ENCODE measurements at regions not wholly inside any gene's neighbourhood (a gene's known extent, or its start where the extent isn't known, plus 50 kb on each side); places are given as distances from the start of the nearest gene placed in this dataset.

GRCh38 chr5:164608507-164608906 is 1103.1 kb downstream of the MAT2B start:
- no peak for DNase-seq (ENCODE audit: low read depth, low spot score)
- in situ Hi-C loops (cut with HindIII; ENCODE audit: low pct_unique_long_range_greater_than_20kb, low sequenced_read_pairs): no loop called here

- in situ Hi-C loops (cut with HindIII; ENCODE audit: low pct_unique_long_range_greater_than_20kb, low sequenced_read_pairs): no loop called here
- no peak for DNase-seq (ENCODE audit: low read depth, low spot score)
Observed at GRCh38 chr5:164610374-164610773, 1105.0 kb downstream of the MAT2B start.

- in situ Hi-C loops (cut with HindIII; ENCODE audit: low pct_unique_long_range_greater_than_20kb, low sequenced_read_pairs): no loop called here
Observed at GRCh38 chr5:164614707-164615106, 1109.3 kb downstream of the MAT2B start.

GRCh38 chr5:164617290-164617689 is 1111.9 kb downstream of the MAT2B start:
- in situ Hi-C loops (cut with HindIII; ENCODE audit: low pct_unique_long_range_greater_than_20kb, low sequenced_read_pairs): no loop called here
- DNase-seq (ENCODE audit: low read depth, low spot score): no peak

More at GRCh38 chr5:164614707-164615106, 1109.3 kb downstream of the MAT2B start:
- no peak for DNase-seq (ENCODE audit: low read depth, low spot score)

GRCh38 chr5:164627021-164627420 is 1121.6 kb downstream of the MAT2B start:
- DNase-seq (ENCODE audit: low read depth, low spot score): no peak
- in situ Hi-C loops (cut with HindIII; ENCODE audit: low pct_unique_long_range_greater_than_20kb, low sequenced_read_pairs): no loop called here

- in situ Hi-C loops (cut with HindIII; ENCODE audit: low pct_unique_long_range_greater_than_20kb, low sequenced_read_pairs): no loop called here
- no peak for DNase-seq (ENCODE audit: low read depth, low spot score)
Observed at GRCh38 chr5:164636456-164636855, 1131.0 kb downstream of the MAT2B start.

GRCh38 chr5:164637931-164638521 is 1132.6 kb downstream of the MAT2B start:
- DNase-seq (ENCODE audit: low read depth, low spot score): no peak
- in situ Hi-C loops (cut with HindIII; ENCODE audit: low pct_unique_long_range_greater_than_20kb, low sequenced_read_pairs): no loop called here

- DNase-seq (ENCODE audit: low read depth, low spot score): no peak
- in situ Hi-C loops (cut with HindIII; ENCODE audit: low pct_unique_long_range_greater_than_20kb, low sequenced_read_pairs): no loop called here
Observed at GRCh38 chr5:164649266-164649665, 1143.8 kb downstream of the MAT2B start.

GRCh38 chr5:164650427-164650826 is 1145.0 kb downstream of the MAT2B start:
- DNase-seq (ENCODE audit: low read depth, low spot score): no peak
- in situ Hi-C loops (cut with HindIII; ENCODE audit: low pct_unique_long_range_greater_than_20kb, low sequenced_read_pairs): no loop called here

GRCh38 chr5:164651546-164652275 is 1146.3 kb downstream of the MAT2B start:
- no peak for DNase-seq (ENCODE audit: low read depth, low spot score)
- in situ Hi-C loops (cut with HindIII; ENCODE audit: low pct_unique_long_range_greater_than_20kb, low sequenced_read_pairs): no loop called here

GRCh38 chr5:164652276-164652660 is 1146.8 kb downstream of the MAT2B start:
- in situ Hi-C loops (cut with HindIII; ENCODE audit: low pct_unique_long_range_greater_than_20kb, low sequenced_read_pairs): no loop called here
- no peak for DNase-seq (ENCODE audit: low read depth, low spot score)

- DNase-seq (ENCODE audit: low read depth, low spot score): no peak
- in situ Hi-C loops (cut with HindIII; ENCODE audit: low pct_unique_long_range_greater_than_20kb, low sequenced_read_pairs): no loop called here
Observed at GRCh38 chr5:164663198-164663989, 1158.0 kb downstream of the MAT2B start.

- DNase-seq (ENCODE audit: low read depth, low spot score): no peak
- in situ Hi-C loops (cut with HindIII; ENCODE audit: low pct_unique_long_range_greater_than_20kb, low sequenced_read_pairs): no loop called here
Observed at GRCh38 chr5:164671640-164672039, 1166.2 kb downstream of the MAT2B start.

- DNase-seq (ENCODE audit: low read depth, low spot score): no peak
- in situ Hi-C loops (cut with HindIII; ENCODE audit: low pct_unique_long_range_greater_than_20kb, low sequenced_read_pairs): no loop called here
Observed at GRCh38 chr5:164672205-164672604, 1166.8 kb downstream of the MAT2B start.

- in situ Hi-C loops (cut with HindIII; ENCODE audit: low pct_unique_long_range_greater_than_20kb, low sequenced_read_pairs): no loop called here
- peak; percentile 42 for DNase-seq (ENCODE audit: low read depth, low spot score)
Observed at GRCh38 chr5:164672931-164673694, 1167.7 kb downstream of the MAT2B start.

- in situ Hi-C loops (cut with HindIII; ENCODE audit: low pct_unique_long_range_greater_than_20kb, low sequenced_read_pairs): no loop called here
- DNase-seq (ENCODE audit: low read depth, low spot score): no peak
Observed at GRCh38 chr5:164679461-164679860, 1174.0 kb downstream of the MAT2B start.

- in situ Hi-C loops (cut with HindIII; ENCODE audit: low pct_unique_long_range_greater_than_20kb, low sequenced_read_pairs): no loop called here
- no peak for DNase-seq (ENCODE audit: low read depth, low spot score)
Observed at GRCh38 chr5:164680216-164680615, 1174.8 kb downstream of the MAT2B start.

Measured in SK-MEL-5 (cell line).